Left ventricle myocardium inferior (tissue), 1 donor: ENCODE measurements at regions not wholly inside any gene's neighbourhood (a gene's known extent, or its start where the extent isn't known, plus 50 kb on each side); places are given as distances from the start of the nearest gene placed in this dataset.

ENCODE experiments used
- DNase-seq: peaks from one replicate; pipeline ENCODE4 v3.0.0-alpha.2; 2020
- H3K27ac ChIP-seq: fragments of 200-600 bp; replicated peaks from 2 replicates; pipeline ENCODE4 v1.8.0; 2021
- H3K27me3 ChIP-seq: fragments of 200-600 bp; 2 replicates; pipeline ENCODE4 v1.8.0; 2021; ENCODE audit warnings: low read depth
- H3K36me3 ChIP-seq: fragments of 200-600 bp; 2 replicates; pipeline ENCODE4 v1.8.0; 2021
- H3K4me1 ChIP-seq: fragments of 200-600 bp; 2 replicates; pipeline ENCODE4 v1.8.0; 2021
- H3K4me3 ChIP-seq: fragments of 200-600 bp; 2 replicates; pipeline ENCODE4 v1.8.0; 2021; ENCODE audit warnings: mild to moderate bottlenecking, moderate library complexity
- H3K9me3 ChIP-seq: fragments of 200-600 bp; replicated peaks from 2 replicates; pipeline ENCODE4 v1.8.0; 2021
- intact Hi-C: fragments of 100-400 bp; cut with micrococcal nuclease; formaldehyde crosslinking; loops from one replicate; pipeline ENCODE4 v1.11.0; 2022
- TF ChIP-seq, protein P1 (sequence below): fragments of 200-600 bp; IDR thresholded peaks from 2 replicates; pipeline ENCODE4 v1.8.0; 2021; ENCODE audit warnings: antibody characterized with exemption, mild to moderate bottlenecking, borderline replicate concordance
- donor health status: DM: no; HTN: yes; CAD: no; lungs with severe emphysema.

DNA sequence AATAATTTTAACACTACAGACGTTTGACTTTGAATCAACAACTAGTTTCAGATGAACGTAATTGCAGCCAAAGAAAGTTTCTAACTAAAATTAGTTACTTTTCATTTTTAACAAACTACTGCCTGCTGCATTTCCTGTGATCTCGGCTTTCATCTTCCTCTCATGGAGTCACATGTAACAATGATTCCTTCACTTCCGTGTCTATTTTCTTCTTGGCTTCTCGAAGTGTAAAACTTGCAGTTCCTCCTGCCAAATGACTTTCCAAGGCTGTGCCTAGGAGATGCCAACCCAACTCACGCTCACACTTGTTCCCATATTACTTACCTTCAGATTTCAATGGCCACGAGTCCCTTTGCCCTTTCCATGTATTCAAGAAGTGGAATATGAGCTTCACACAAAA is 1406.3 kb upstream of the CELF4 start:
- H3K27me3 ChIP-seq = no peaks in the 10 kb centered on the region
- H3K36me3 ChIP-seq = no peaks in the 10 kb centered on the region
- no peak overlapping the region for H3K4me3 ChIP-seq
- intact Hi-C loops = no loop called here
- H3K27ac ChIP-seq = no peak overlapping the region
- H3K9me3 ChIP-seq = peaks cover 33% of the 10 kb centered on the region
- TF ChIP-seq, protein P1, sequence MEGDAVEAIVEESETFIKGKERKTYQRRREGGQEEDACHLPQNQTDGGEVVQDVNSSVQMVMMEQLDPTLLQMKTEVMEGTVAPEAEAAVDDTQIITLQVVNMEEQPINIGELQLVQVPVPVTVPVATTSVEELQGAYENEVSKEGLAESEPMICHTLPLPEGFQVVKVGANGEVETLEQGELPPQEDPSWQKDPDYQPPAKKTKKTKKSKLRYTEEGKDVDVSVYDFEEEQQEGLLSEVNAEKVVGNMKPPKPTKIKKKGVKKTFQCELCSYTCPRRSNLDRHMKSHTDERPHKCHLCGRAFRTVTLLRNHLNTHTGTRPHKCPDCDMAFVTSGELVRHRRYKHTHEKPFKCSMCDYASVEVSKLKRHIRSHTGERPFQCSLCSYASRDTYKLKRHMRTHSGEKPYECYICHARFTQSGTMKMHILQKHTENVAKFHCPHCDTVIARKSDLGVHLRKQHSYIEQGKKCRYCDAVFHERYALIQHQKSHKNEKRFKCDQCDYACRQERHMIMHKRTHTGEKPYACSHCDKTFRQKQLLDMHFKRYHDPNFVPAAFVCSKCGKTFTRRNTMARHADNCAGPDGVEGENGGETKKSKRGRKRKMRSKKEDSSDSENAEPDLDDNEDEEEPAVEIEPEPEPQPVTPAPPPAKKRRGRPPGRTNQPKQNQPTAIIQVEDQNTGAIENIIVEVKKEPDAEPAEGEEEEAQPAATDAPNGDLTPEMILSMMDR = no peak
- DNase-seq = no peak
- H3K4me1 ChIP-seq = no peaks in the 10 kb centered on the region

DNA sequence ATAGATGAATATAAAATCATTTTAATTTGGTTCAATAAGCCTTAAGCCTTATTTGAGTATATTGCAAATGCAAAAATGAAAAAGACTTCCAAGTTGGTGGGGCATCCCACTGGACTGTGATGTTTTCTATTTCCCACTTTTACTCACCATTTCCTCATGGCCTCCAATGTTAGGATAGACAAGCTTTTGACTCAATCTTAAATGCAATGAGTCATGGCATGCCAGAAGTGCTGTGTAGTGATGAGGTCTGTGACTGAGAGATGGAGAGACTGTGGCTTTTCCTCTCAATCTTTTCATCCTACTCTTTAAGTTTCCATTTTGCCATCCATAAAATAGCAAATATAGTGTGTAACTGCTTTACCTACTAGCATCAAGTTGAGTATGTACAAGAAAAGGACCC is 1401.2 kb upstream of the CELF4 start:
- no peak for DNase-seq
- Histone ChIP-seq H3K4me1 (no peaks in the 10 kb centered on the region), H3K27ac (no peak overlapping the region), H3K9me3 (peaks cover 33% of the 10 kb centered on the region), H3K36me3 (no peaks in the 10 kb centered on the region), H3K27me3 (no peaks in the 10 kb centered on the region), H3K4me3 (no peak overlapping the region)
- TF ChIP-seq, protein P1 = no peak
- intact Hi-C loops = no loop called here

DNA sequence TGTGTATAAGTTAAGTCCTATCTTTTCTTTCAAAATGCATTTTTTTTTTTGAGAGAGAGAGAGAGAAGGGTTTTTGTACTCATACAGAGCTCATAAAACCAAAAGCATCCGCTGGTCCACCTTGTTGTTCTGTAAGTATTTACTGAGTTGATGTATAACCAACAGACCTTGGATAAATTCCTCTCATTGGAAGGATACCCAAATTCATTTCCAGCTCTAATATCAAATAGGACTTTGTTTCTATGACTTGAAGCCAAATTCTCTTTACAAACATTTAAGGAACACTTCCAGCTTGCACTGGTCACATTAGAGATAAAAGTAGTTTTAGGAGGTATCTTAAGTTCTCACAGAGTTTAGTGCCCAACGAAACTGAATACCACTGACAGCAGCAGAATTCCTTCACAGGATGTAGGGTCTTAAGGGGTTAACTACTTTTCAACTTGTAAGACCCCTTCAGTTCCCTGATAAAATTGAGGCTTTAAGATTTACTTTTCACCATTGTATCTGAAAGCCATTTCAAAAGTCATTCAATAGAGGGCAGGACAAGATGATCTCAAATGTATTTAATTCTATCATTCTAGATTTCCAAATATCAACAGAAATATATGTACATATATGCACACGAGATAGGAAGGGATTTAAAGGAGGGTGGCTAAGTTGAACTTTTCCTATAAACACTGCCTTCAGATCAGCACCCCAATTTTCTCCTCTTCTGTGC is 1398.5 kb upstream of the CELF4 start:
- Histone ChIP-seq H3K36me3 (no peaks in the 10 kb centered on the region), H3K27me3 (no peaks in the 10 kb centered on the region), H3K27ac (no peak overlapping the region), H3K4me3 (no peak overlapping the region), H3K9me3 (peaks cover 11% of the 10 kb centered on the region), H3K4me1 (no peaks in the 10 kb centered on the region)
- no peak for DNase-seq
- TF ChIP-seq, protein P1 = no peak
- intact Hi-C loops = no loop called here

DNA sequence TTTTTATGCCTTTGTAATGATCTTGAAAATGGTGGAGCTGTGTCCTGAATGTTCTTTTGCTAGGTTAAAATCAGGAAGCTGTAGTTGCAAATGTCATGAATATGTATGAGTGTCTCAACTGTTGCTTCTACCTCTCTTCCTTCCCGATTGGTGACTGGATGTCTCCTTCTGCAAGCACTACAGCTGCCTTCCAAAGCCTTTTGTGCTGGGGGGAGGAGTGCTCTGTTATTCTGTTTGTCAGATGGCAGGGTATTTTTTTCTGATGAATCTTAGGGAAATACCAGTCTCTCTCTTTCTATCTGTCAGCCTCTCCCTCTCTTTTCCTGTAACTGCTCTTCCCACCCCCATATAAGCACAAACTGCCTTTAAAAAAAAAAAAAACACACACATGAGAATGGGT is 1396.3 kb upstream of the CELF4 start:
- DNase-seq = no peak
- Histone ChIP-seq H3K4me3 (no peak overlapping the region), H3K4me1 (no peaks in the 10 kb centered on the region), H3K36me3 (no peaks in the 10 kb centered on the region), H3K27ac (no peak overlapping the region), H3K27me3 (no peaks in the 10 kb centered on the region), H3K9me3 (no peaks in the 10 kb centered on the region)
- intact Hi-C loops = no loop called here
- TF ChIP-seq, protein P1 = no peak

DNA sequence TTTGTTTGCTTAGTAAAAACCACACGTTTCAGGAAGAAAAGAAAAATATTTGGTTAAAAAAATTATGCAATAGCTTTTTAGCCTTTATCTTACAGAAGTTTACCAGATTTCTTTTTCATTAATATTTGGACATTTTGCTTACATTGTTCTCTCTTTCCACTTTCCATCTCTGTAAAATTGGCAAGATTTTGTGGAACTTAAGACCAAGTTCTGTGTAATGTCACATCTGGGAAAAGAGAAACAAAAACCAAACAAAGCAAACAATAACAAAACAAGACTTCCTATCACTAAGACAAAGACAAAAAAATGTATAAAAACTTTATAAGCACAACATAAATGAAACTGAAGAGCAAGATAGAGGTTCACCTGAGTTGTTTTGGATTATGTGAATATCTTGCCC is 1392.1 kb upstream of the CELF4 start:
- Histone ChIP-seq H3K4me3 (no peak overlapping the region), H3K4me1 (no peaks in the 10 kb centered on the region), H3K36me3 (no peaks in the 10 kb centered on the region), H3K9me3 (no peaks in the 10 kb centered on the region), H3K27me3 (no peaks in the 10 kb centered on the region), H3K27ac (no peak overlapping the region)
- intact Hi-C loops = no loop called here
- DNase-seq = no peak
- TF ChIP-seq, protein P1 = no peak

DNA sequence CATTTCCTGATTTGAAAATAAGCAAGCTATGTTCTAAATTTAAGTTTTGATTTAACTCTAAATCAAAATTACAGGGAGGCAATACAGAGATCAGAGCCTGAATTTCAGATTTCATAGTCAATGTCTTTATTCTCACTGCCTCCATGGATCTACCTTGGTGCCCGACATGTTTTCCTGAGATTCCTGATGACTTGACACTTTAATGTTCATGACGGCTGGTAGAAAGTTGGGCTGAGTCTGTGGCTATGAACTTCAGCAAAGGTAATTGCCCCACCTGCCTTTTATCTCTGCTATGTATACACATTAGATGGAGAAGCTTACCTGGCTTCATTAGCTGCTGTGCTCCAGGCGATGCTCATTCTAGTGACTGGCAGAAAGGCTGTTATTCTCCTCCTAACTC is 1390.5 kb upstream of the CELF4 start:
- intact Hi-C loops = no loop called here
- Histone ChIP-seq H3K27ac (no peak overlapping the region), H3K36me3 (no peaks in the 10 kb centered on the region), H3K4me3 (no peak overlapping the region), H3K9me3 (no peaks in the 10 kb centered on the region), H3K4me1 (no peaks in the 10 kb centered on the region), H3K27me3 (no peaks in the 10 kb centered on the region)
- TF ChIP-seq, protein P1 = no peak
- DNase-seq = no peak
